SU-DHL-6 (cell line): ENCODE measurements at regions not wholly inside any gene's neighbourhood (a gene's known extent, or its start where the extent isn't known, plus 50 kb on each side); places are given as distances from the start of the nearest gene placed in this dataset.

Experiments
- H2AFZ ChIP-seq: fragments of 200-600 bp; sonication (generic); 2 replicates; pipeline ENCODE4 v1.6.1; 2014; ENCODE audit warnings: low read depth, mild to moderate bottlenecking, moderate library complexity, mixed read lengths, antibody characterized with exemption, low read length; ENCODE audit not compliant: severe bottlenecking
- H3F3A ChIP-seq: fragments of 200-600 bp; shearing (Covaris generic); 2 replicates; pipeline ENCODE4 v1.6.0; 2016; ENCODE audit warnings: antibody characterized with exemption, mild to moderate bottlenecking; ENCODE audit not compliant: insufficient read depth
- H3K27ac ChIP-seq: fragments of 200-600 bp; sonication (generic); 2 replicates; pipeline ENCODE4 v1.5.1; 2016; ENCODE audit warnings: low read depth, mild to moderate bottlenecking, low read length, moderate library complexity, mixed read lengths
- H3K27me3 ChIP-seq: fragments of 200-600 bp; sonication (generic), shearing (Covaris generic); 2 replicates; pipeline ENCODE4 v1.6.0; 2014; ENCODE audit warnings: mild to moderate bottlenecking, low read length
- H3K36me3 ChIP-seq: fragments of 200-600 bp; sonication (generic); 2 replicates; pipeline ENCODE4 v1.6.1; 2014; ENCODE audit warnings: mild to moderate bottlenecking, low read length, mixed read lengths
- H3K4me2 ChIP-seq: fragments of 300-600, 200-600 bp; shearing (Covaris generic), sonication (generic); 2 replicates; pipeline ENCODE4 v1.6.0; 2014; ENCODE audit warnings: low read length, low read depth, mild to moderate bottlenecking; ENCODE audit not compliant: poor library complexity, severe bottlenecking
- H3K4me3 ChIP-seq: fragments of 200-600 bp; sonication (generic); 2 replicates; pipeline ENCODE4 v1.5.1; 2014; ENCODE audit warnings: antibody characterized with exemption, low read length, mild to moderate bottlenecking, mixed read lengths; ENCODE audit not compliant: insufficient read depth, poor library complexity, severe bottlenecking
- H3K79me2 ChIP-seq: fragments of 200-600 bp; sonication (generic); 2 replicates; pipeline ENCODE4 v1.6.1; 2014; ENCODE audit warnings: mild to moderate bottlenecking, low read length, moderate library complexity; ENCODE audit not compliant: insufficient read depth
- H3K9ac ChIP-seq: fragments of 200-600 bp; sonication (generic); 2 replicates; pipeline ENCODE4 v1.7.0; 2014; ENCODE audit warnings: mild to moderate bottlenecking, low read length
- H3K9me2 ChIP-seq: fragments of 200-600 bp; sonication (generic); replicated peaks from 2 replicates; pipeline ENCODE4 v1.6.1; 2014; ENCODE audit warnings: low read length; ENCODE audit not compliant: insufficient read depth
- H3K9me3 ChIP-seq: fragments of 200-600 bp; sonication (generic); 2 replicates; pipeline ENCODE4 v1.6.1; 2014; ENCODE audit warnings: low read length, mixed read lengths; ENCODE audit not compliant: insufficient read depth
- H4K20me1 ChIP-seq: fragments of 200-600 bp; sonication (generic); 2 replicates; pipeline ENCODE4 v1.6.1; 2014; ENCODE audit warnings: low read depth, mild to moderate bottlenecking, antibody characterized with exemption, low read length, moderate library complexity, mixed read lengths
- CTCF ChIP-seq: fragments of 200-600 bp; sonication (generic); IDR thresholded peaks from one replicate; pipeline ENCODE4 v1.5.1; 2017; ENCODE audit warnings: antibody characterized with exemption, mild to moderate bottlenecking, low read length, moderate library complexity; ENCODE audit not compliant: insufficient read depth, poor library complexity, severe bottlenecking
- EZH2phosphoT487 ChIP-seq: fragments of 200-600 bp; sonication (generic), shearing (Covaris generic); conservative IDR thresholded peaks from 2 replicates; pipeline ENCODE4 v1.6.1; 2018; ENCODE audit warnings: mild to moderate bottlenecking, antibody characterized with exemption, low read length, moderate library complexity, mixed read lengths

GRCh38 chr1:88062650-88063153, 621.4 kb upstream of the PKN2 start:
- H3K9me3 ChIP-seq, result no peaks in the 10 kb centered on the region

GRCh38 chr1:88063605-88064004, 620.5 kb upstream of the PKN2 start:
- Histone ChIP-seq H3K9me2 (no peaks in the 10 kb centered on the region), H2AFZ (no peak overlapping the region), H3K9me3 (no peaks in the 10 kb centered on the region), H3K9ac (no peak overlapping the region), H3K4me3 (no peak overlapping the region), H3F3A (no peaks in the 10 kb centered on the region), H3K4me2 (no peak overlapping the region), H4K20me1 (no peaks in the 10 kb centered on the region), H3K27me3 (no peaks in the 10 kb centered on the region), H3K27ac (no peak overlapping the region), H3K36me3 (no peaks in the 10 kb centered on the region), H3K79me2 (no peaks in the 10 kb centered on the region)
- no peak for TF ChIP-seq EZH2phosphoT487
- no peak for TF ChIP-seq CTCF

More at GRCh38 chr1:88062650-88063153, 621.4 kb upstream of the PKN2 start:
- Histone ChIP-seq H3F3A (no peaks in the 10 kb centered on the region), H3K4me3 (no peak overlapping the region), H3K27me3 (no peaks in the 10 kb centered on the region), H3K9me2 (no peaks in the 10 kb centered on the region), H3K36me3 (no peaks in the 10 kb centered on the region), H2AFZ (no peak overlapping the region), H3K9ac (no peak overlapping the region), H3K4me2 (no peak overlapping the region), H3K79me2 (no peaks in the 10 kb centered on the region), H4K20me1 (no peaks in the 10 kb centered on the region), H3K27ac (no peak overlapping the region)
- TF ChIP-seq CTCF (no peak), EZH2phosphoT487 (no peak)

DNA sequence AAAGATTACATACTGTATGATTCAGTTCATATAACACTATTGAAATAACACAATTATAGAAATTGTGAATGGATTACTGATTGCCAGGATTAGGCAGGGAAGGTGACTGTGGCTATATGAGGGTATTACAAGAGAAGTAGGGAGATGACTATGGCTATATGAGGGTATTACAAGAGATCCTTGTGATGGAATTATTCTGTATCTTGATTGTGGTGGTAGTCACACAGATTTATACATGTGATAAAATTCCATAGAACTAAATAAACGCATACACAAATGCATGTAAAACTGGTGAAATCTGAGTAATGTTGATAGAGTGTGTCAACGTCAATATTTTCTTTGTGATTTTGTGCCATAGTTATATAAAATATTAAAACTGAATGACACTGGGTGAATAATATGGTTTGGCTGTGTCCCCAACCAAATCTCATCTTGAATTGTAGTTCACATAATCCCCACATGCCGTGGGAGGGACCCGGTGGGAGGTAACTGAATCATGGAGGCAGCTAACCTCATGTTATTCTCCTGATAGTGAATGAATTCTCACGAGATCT, 615.6 kb upstream of the PKN2 start:
- Histone ChIP-seq H3K9me3 (no peaks in the 10 kb centered on the region), H3K9me2 (no peaks in the 10 kb centered on the region), H4K20me1 (no peaks in the 10 kb centered on the region), H2AFZ (no peak overlapping the region), H3K79me2 (no peaks in the 10 kb centered on the region), H3K36me3 (no peaks in the 10 kb centered on the region), H3K27me3 (no peaks in the 10 kb centered on the region), H3K9ac (no peak overlapping the region), H3K4me3 (no peak overlapping the region), H3K4me2 (no peak overlapping the region), H3K27ac (no peak overlapping the region), H3F3A (no peaks in the 10 kb centered on the region)
- no peak for TF ChIP-seq EZH2phosphoT487
- TF ChIP-seq CTCF, result no peak
